HepG2 (cell line): ENCODE measurements at regions not wholly inside any gene's neighbourhood (a gene's known extent, or its start where the extent isn't known, plus 50 kb on each side); places are given as distances from the start of the nearest gene placed in this dataset.
"Not testable (repeated sequence)": the region's sequence is repeated elsewhere in the genome, so short reads cannot be mapped to it uniquely, and the experiment has no call there.

Experiments
- ATAC-seq: fragments of 200-7000 bp; cut with Tn5 transposase; 3 replicates; pipeline ENCODE4 v1.9.1; 2020; ENCODE audit warnings: mild to moderate bottlenecking, moderate library complexity
- BruUV-seq: library from RNA; stranded (reverse); fragments of 400-500 nt; replicated peaks from 2 replicates; lab custom pipeline; 2021; lab: Mats Ljungman, UMichigan
- CTCF ChIA-PET: fragments of 300-600 bp; formaldehyde crosslinking; extraction: SDS; loops from one replicate; lab custom pipeline; 2021; ENCODE audit warnings: low total read pairs, inconsistent platforms, low intra/inter-chr PET ratio; lab: Yijun Ruan, JAX
- POLR2A ChIA-PET: fragments of 350-600 bp; sonication (Branson Sonifier 250); formaldehyde crosslinking; loops from one replicate; lab custom pipeline; 2020; ENCODE audit warnings: antibody characterized with exemption, inconsistent platforms; lab: Yijun Ruan, JAX
- DNase-seq: peaks from one replicate; pipeline ENCODE4 v3.0.0-alpha.2; 2015; ENCODE audit warnings: low spot score
- FAIRE-seq: peaks from 3 replicates; lab custom pipeline; 2011; peaks lifted over from hg19 to GRCh38; lab: Jason Lieb, UNC
- H2AFZ ChIP-seq: one replicate; pipeline ENCODE4 v1.6.1; 2011; ENCODE audit warnings: low read length, inconsistent platforms
- H3K27ac ChIP-seq: fragments of 300-600 bp; 3 replicates; pipeline ENCODE4 v1.8.0; 2011; ENCODE audit warnings: mixed run types, mild to moderate bottlenecking, mixed read lengths, low read length, inconsistent platforms; ENCODE audit not compliant: insufficient read depth; ENCODE audit errors: extremely low read length
- H3K27me3 ChIP-seq, 2 experiments: fragments of 200-600 bp in 1 of 2; 2 replicates in 1 of 2; 3 replicates in 1 of 2; pipeline versions ENCODE4 v1.6.0 to v1.8.0; 2011; ENCODE audit warnings: low read length in 2 of 2, mild to moderate bottlenecking in 2 of 2, moderate library complexity in 2 of 2, inconsistent platforms in 1 of 2; ENCODE audit not compliant: insufficient read depth in 2 of 2, control insufficient read depth in 1 of 2
- H3K36me3 ChIP-seq, 2 experiments: fragments of 200-600 bp in 1 of 2; replicated peaks in 1 of 2; 2 replicates in 1 of 2; 3 replicates in 1 of 2; pipeline versions ENCODE4 v1.5.1 to v1.8.0; 2011; ENCODE audit warnings: low read length in 2 of 2, inconsistent platforms in 1 of 2; ENCODE audit not compliant: insufficient read depth in 2 of 2, control insufficient read depth in 1 of 2
- H3K4me1 ChIP-seq: 2 replicates; pipeline ENCODE4 v1.5.1; 2012; ENCODE audit warnings: low read length, inconsistent platforms; ENCODE audit not compliant: insufficient read depth
- H3K4me2 ChIP-seq: 2 replicates; pipeline ENCODE4 v1.6.0; 2011; ENCODE audit warnings: low read depth, low read length, inconsistent platforms
- H3K4me3 ChIP-seq, 3 experiments: fragments of 200-600 bp in 1 of 3; sonication (generic), shearing (Covaris generic) in 1 of 3; replicated peaks in 1 of 3; 2 replicates each; pipeline ENCODE4 v1.5.1; 2011 to 2016; ENCODE audit warnings: low read length in 3 of 3, inconsistent platforms in 2 of 3, low read depth in 2 of 3, mild to moderate bottlenecking in 2 of 3, control low read depth in 1 of 3, mixed read lengths in 1 of 3; ENCODE audit not compliant: insufficient read depth in 1 of 3
- H3K79me2 ChIP-seq: one replicate; pipeline ENCODE4 v1.6.1; 2011; ENCODE audit warnings: low read length, inconsistent platforms; ENCODE audit not compliant: insufficient read depth
- H3K9ac ChIP-seq: 2 replicates; pipeline ENCODE4 v1.6.0; 2011; ENCODE audit warnings: mild to moderate bottlenecking, low read depth, low read length, inconsistent platforms; ENCODE audit not compliant: insufficient read depth
- H3K9me3 ChIP-seq: 2 replicates; pipeline ENCODE4 v1.5.1; 2012; ENCODE audit warnings: mild to moderate bottlenecking, low read length
- H4K20me1 ChIP-seq: 2 replicates; pipeline ENCODE4 v1.6.0; 2011; ENCODE audit warnings: inconsistent platforms, mild to moderate bottlenecking, low read length, moderate library complexity; ENCODE audit not compliant: insufficient read depth
- WGBS: methylation state at CpG from one replicate; pipeline ENCODE4 v1.1.6; 2017; ENCODE audit warnings: low lambda C conversion rate; 5-methylcytosine and 5-hydroxymethylcytosine counted together
- in situ Hi-C: cut with HindIII; loops from 2 replicates; pipeline ENCODE4 v1.10.0; 2017; ENCODE audit warnings: low pct_unique_long_range_greater_than_20kb; ENCODE audit not compliant: extremely low pct_ligation_motif_present
- intact Hi-C: fragments of 100-400 bp; cut with micrococcal nuclease; formaldehyde crosslinking; loops from one replicate; pipeline ENCODE4 v1.10.0; 2022; ENCODE audit not compliant: unreplicated experiment

DNA sequence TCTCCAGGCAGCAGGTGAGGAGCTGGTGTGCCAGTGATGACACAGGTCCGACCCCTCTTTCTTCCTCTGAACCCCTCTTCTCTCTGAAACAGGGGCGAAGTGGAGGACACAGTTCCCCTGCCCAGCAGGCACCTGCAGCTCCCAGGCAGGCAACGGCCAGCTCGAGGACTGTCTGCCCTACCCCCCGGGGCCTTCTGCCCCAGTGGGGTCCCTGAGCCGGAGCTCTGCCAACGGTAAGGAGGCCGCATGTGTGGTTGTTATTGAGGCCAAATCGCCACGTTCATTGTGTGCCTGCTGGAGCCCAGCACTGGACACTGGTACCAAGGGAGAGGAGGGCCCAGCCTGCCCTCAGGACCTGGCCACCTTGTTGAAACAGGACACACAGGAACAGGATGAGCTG, 119.3 kb upstream of the MTLN start:
- H2AFZ ChIP-seq, H3K9ac ChIP-seq, H3K9me3 ChIP-seq, H3K4me2 ChIP-seq, H3K4me3 ChIP-seq, intact Hi-C loops, ATAC-seq, FAIRE-seq, H3K79me2 ChIP-seq, H3K4me1 ChIP-seq, DNase-seq, H3K27ac ChIP-seq, BruUV-seq, CTCF ChIA-PET, H3K27me3 ChIP-seq, H3K36me3 ChIP-seq, in situ Hi-C loops, POLR2A ChIA-PET, H4K20me1 ChIP-seq: not testable (repeated sequence)
- 29% methylated on average over 5 of the region's 10 CpGs for WGBS

DNA sequence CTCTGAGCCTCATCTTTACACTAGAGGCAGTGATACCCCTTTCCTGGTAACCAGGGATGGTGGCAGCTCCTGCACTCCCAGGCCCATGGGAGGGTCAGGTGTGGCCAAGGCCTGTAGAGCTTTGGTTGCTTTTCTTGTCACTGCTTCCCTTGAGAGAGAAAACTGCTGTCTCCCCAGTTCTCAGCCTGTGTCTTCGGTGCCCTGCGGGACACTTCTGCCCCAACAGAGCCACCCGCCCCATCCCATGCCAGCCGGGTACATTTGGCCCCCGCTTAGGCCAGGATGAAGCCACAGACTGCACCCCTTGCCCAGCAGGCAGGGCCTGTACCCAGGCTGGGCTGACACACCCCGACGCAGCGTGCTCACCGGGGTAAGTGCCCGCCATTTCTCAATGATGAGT, 117.4 kb upstream of the MTLN start:
- in situ Hi-C loops, BruUV-seq, DNase-seq, H4K20me1 ChIP-seq, ATAC-seq, H2AFZ ChIP-seq, FAIRE-seq, H3K36me3 ChIP-seq, H3K4me3 ChIP-seq, H3K9me3 ChIP-seq, H3K9ac ChIP-seq, intact Hi-C loops, H3K4me2 ChIP-seq, CTCF ChIA-PET, H3K4me1 ChIP-seq, H3K27me3 ChIP-seq, H3K79me2 ChIP-seq, H3K27ac ChIP-seq, POLR2A ChIA-PET: not testable (repeated sequence)
- WGBS = 49% methylated on average over 5 of the region's 10 CpGs

DNA sequence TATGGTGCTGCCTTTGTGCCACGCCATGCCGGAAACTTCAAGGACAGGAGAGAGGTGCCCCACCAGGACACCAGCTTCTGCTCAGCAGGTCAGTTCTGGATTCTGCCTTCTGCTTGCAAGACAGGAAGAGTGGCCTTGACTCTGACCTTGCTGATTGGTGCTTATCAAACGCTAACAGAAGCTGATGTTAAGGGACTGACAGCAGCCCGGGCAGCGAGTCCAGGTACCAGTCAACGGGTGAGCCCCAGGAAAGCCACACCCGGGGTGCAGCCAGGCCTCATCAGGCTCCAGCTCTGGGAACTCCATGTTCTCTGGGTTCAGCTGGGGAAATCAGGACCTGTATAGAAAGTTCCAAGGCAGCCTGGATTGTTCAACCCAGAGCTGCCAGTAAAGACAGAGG, 116.8 kb upstream of the MTLN start:
- H3K79me2 ChIP-seq, FAIRE-seq, in situ Hi-C loops, BruUV-seq, H3K9me3 ChIP-seq, POLR2A ChIA-PET, H3K9ac ChIP-seq, H3K27me3 ChIP-seq, DNase-seq, H3K4me3 ChIP-seq, CTCF ChIA-PET, H3K36me3 ChIP-seq, H3K27ac ChIP-seq, H4K20me1 ChIP-seq, H3K4me1 ChIP-seq, intact Hi-C loops, H2AFZ ChIP-seq, H3K4me2 ChIP-seq: not testable (repeated sequence)
- 13% methylated on average over 5 of the region's 7 CpGs for WGBS
- ATAC-seq = peak; percentile 20

DNA sequence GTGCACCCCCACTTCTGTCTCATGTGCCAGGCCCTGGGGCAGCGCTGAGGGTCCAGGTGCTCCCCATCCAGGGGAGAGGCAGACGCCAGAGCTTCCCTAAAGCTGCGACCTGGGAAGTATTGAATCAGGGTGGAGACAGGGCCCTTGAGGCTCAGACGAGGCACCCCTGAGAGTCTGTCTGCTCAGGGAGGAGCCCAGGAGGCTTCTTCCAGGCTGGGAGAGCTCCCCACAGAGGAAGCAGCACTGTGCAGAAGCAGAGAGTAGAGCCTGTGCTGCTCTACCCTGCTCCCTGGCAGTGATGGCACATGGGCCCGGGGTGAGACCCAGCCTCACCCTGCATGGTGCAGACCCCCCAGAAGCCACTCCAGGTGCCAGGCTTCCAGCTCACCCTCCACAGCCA, 116.3 kb upstream of the MTLN start:
- H2AFZ ChIP-seq, CTCF ChIA-PET, H3K4me3 ChIP-seq, in situ Hi-C loops, H3K36me3 ChIP-seq, POLR2A ChIA-PET, H3K79me2 ChIP-seq, H3K4me2 ChIP-seq, H3K9me3 ChIP-seq, H3K4me1 ChIP-seq, intact Hi-C loops, BruUV-seq, H3K9ac ChIP-seq, FAIRE-seq, H3K27ac ChIP-seq, H3K27me3 ChIP-seq, H4K20me1 ChIP-seq, DNase-seq: not testable (repeated sequence)
- WGBS = 46% methylated on average over 3 of the region's 5 CpGs
- ATAC-seq = peak; percentile 45
